OCI-LY7 (cell line): ENCODE measurements at regions not wholly inside any gene's neighbourhood (a gene's known extent, or its start where the extent isn't known, plus 50 kb on each side); places are given as distances from the start of the nearest gene placed in this dataset.

Source experiments
- BruUV-seq: library from RNA; stranded (reverse); fragments of 400-500 nt; replicated peaks from 2 replicates; lab custom pipeline; 2021; lab: Mats Ljungman, UMichigan
- CTCF ChIA-PET: fragments of 300-600 bp; sonication (Branson Sonifier 250); formaldehyde crosslinking; loops from one replicate; lab custom pipeline; 2022; ENCODE audit warnings: antibody characterized with exemption; ENCODE audit not compliant: unreplicated experiment; lab: Charles Lee
- POLR2A ChIA-PET: fragments of 300-600 bp; sonication (Branson Sonifier 250); formaldehyde crosslinking; loops from one replicate; lab custom pipeline; 2022; ENCODE audit warnings: antibody characterized with exemption; lab: Charles Lee
- DNase-seq: peaks from one replicate; pipeline ENCODE4 v3.0.0-alpha.2; 2015; ENCODE audit warnings: low spot score
- H2AFZ ChIP-seq: fragments of 200-600 bp; sonication (generic), shearing (Covaris generic); 2 replicates; pipeline ENCODE4 v1.6.1; 2014; ENCODE audit warnings: mild to moderate bottlenecking, antibody characterized with exemption, low read length, moderate library complexity
- H3K27ac ChIP-seq: fragments of 200-600 bp; sonication (generic); 2 replicates; pipeline ENCODE4 v1.5.1; 2014; ENCODE audit warnings: mixed run types, low read depth, mild to moderate bottlenecking, moderate library complexity, low read length, inconsistent platforms; ENCODE audit not compliant: poor library complexity, severe bottlenecking
- H3K36me3 ChIP-seq: fragments of 200-600 bp; sonication (generic); 2 replicates; pipeline ENCODE4 v1.6.1; 2014; ENCODE audit warnings: mild to moderate bottlenecking, antibody characterized with exemption, low read length, moderate library complexity, mixed read lengths; ENCODE audit not compliant: insufficient read depth
- H3K4me1 ChIP-seq: fragments of 200-600 bp; sonication (generic); 2 replicates; pipeline ENCODE4 v1.5.1; 2014; ENCODE audit warnings: mild to moderate bottlenecking, low read length; ENCODE audit not compliant: insufficient read depth, poor library complexity, severe bottlenecking
- H3K4me2 ChIP-seq: fragments of 200-600 bp; sonication (generic); 2 replicates; pipeline ENCODE4 v1.6.1; 2014; ENCODE audit warnings: mild to moderate bottlenecking, low read length
- H3K4me3 ChIP-seq: fragments of 200-600 bp; sonication (generic); 2 replicates; pipeline ENCODE4 v1.5.1; 2014; ENCODE audit warnings: mild to moderate bottlenecking, low read depth, low read length; ENCODE audit not compliant: poor library complexity, severe bottlenecking
- H3K79me2 ChIP-seq: fragments of 200-600 bp; sonication (generic); 2 replicates; pipeline ENCODE4 v1.6.1; 2016; ENCODE audit warnings: low read depth, mild to moderate bottlenecking, low read length, moderate library complexity, mixed read lengths; ENCODE audit not compliant: insufficient read depth
- H3K9me2 ChIP-seq: fragments of 200-600 bp; sonication (generic); 2 replicates; pipeline ENCODE4 v1.6.1; 2016; ENCODE audit warnings: mild to moderate bottlenecking, low read length, mixed read lengths; ENCODE audit not compliant: insufficient read depth
- H3K9me3 ChIP-seq: fragments of 200-600 bp; sonication (generic); 2 replicates; pipeline ENCODE4 v1.6.1; 2014; ENCODE audit warnings: mild to moderate bottlenecking, mixed run types, low read length, mixed read lengths
- H4K20me1 ChIP-seq: fragments of 200-600 bp; sonication (generic); 2 replicates; pipeline ENCODE4 v1.6.1; 2014; ENCODE audit warnings: mild to moderate bottlenecking, antibody characterized with exemption, low read length, moderate library complexity, mixed read lengths; ENCODE audit not compliant: insufficient read depth
- EZH2phosphoT487 ChIP-seq: fragments of 200-600 bp; sonication (generic); IDR thresholded peaks from 2 replicates; pipeline ENCODE4 v1.6.1; 2018; ENCODE audit warnings: low read depth, borderline replicate concordance, mild to moderate bottlenecking, mixed run types, antibody characterized with exemption, low read length, moderate library complexity, mixed read lengths
- intact Hi-C: fragments of 100-400 bp; cut with micrococcal nuclease; formaldehyde crosslinking; loops from one replicate; pipeline ENCODE4 v1.10.0; 2022; ENCODE audit not compliant: unreplicated experiment
- TF ChIP-seq, protein P1 (sequence below): fragments of 200-600 bp; sonication (generic); conservative IDR thresholded peaks from 2 replicates; pipeline ENCODE4 v1.5.1; 2014; ENCODE audit warnings: mild to moderate bottlenecking, antibody characterized with exemption, low read length, moderate library complexity, mixed read lengths

DNA sequence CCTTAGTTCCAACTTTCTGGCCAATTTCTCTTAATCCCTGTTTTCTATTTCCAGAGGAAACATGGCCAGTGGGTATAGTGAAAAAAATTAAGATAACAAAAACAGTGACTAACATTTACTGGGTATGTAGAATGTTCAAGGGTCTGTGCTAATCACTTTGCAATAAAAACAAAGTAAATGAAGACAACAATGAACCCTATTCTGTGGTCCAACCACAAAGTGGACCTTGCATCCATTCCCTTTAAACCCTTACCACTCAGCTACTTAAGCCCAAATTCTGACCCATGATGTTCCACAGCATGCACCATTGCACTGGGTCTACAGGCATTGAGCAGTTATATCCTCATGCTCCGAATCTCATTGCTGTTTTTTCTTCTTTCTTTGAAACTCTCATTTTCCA lies 179.9 kb upstream of the PRKCQ start:
- ChIA-PET POLR2A (no interaction called here), CTCF (no interaction called here)
- Histone ChIP-seq H3K36me3 (no peaks in the 10 kb centered on the region), H3K4me1 (no peaks in the 10 kb centered on the region), H3K9me3 (no peaks in the 10 kb centered on the region), H2AFZ (no peak overlapping the region), H3K4me3 (no peak overlapping the region), H3K4me2 (no peak overlapping the region), H3K79me2 (no peaks in the 10 kb centered on the region), H3K27ac (no peak overlapping the region), H3K9me2 (no peaks in the 10 kb centered on the region), H4K20me1 (no peaks in the 10 kb centered on the region)
- BruUV-seq = no TSS peak
- intact Hi-C loops = no loop called here
- DNase-seq = no peak
- no peak for TF ChIP-seq EZH2phosphoT487
- TF ChIP-seq, protein P1, sequence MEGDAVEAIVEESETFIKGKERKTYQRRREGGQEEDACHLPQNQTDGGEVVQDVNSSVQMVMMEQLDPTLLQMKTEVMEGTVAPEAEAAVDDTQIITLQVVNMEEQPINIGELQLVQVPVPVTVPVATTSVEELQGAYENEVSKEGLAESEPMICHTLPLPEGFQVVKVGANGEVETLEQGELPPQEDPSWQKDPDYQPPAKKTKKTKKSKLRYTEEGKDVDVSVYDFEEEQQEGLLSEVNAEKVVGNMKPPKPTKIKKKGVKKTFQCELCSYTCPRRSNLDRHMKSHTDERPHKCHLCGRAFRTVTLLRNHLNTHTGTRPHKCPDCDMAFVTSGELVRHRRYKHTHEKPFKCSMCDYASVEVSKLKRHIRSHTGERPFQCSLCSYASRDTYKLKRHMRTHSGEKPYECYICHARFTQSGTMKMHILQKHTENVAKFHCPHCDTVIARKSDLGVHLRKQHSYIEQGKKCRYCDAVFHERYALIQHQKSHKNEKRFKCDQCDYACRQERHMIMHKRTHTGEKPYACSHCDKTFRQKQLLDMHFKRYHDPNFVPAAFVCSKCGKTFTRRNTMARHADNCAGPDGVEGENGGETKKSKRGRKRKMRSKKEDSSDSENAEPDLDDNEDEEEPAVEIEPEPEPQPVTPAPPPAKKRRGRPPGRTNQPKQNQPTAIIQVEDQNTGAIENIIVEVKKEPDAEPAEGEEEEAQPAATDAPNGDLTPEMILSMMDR = no peak

DNA sequence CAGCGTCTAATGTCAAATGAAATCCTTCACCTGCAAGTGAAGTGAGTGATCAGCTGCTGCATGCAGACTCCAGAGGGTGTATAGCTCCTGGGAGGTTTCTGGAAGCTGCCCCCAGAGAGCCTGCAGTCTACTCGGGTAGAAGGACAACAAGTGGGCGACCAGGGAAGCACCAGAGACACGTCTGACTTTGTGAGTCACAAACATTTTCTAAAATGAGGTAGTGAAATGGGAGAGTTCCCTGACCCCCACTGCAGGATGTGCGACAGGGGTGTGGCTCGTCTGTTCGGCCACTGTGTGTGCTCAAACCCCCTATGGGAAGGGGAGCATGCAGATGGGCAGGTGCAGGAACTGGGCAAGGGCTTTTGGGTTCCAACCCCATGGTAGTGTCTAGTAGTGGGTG lies 177.1 kb upstream of the PRKCQ start:
- no TSS peak for BruUV-seq
- ChIA-PET CTCF (no interaction called here), POLR2A (no interaction called here)
- no peak overlapping the region for H3K4me2 ChIP-seq
- no peaks in the 10 kb centered on the region for H3K4me1 ChIP-seq
- no peak for TF ChIP-seq EZH2phosphoT487
- TF ChIP-seq, protein P1 = no peak
- H3K9me3 ChIP-seq = no peaks in the 10 kb centered on the region
- no peak for DNase-seq
- H3K27ac ChIP-seq = no peak overlapping the region
- intact Hi-C loops = no loop called here
- H3K9me2 ChIP-seq = no peaks in the 10 kb centered on the region
- H2AFZ ChIP-seq = no peak overlapping the region
- H4K20me1 ChIP-seq = no peaks in the 10 kb centered on the region
- H3K4me3 ChIP-seq = no peak overlapping the region
- H3K36me3 ChIP-seq = no peaks in the 10 kb centered on the region
- no peaks in the 10 kb centered on the region for H3K79me2 ChIP-seq

DNA sequence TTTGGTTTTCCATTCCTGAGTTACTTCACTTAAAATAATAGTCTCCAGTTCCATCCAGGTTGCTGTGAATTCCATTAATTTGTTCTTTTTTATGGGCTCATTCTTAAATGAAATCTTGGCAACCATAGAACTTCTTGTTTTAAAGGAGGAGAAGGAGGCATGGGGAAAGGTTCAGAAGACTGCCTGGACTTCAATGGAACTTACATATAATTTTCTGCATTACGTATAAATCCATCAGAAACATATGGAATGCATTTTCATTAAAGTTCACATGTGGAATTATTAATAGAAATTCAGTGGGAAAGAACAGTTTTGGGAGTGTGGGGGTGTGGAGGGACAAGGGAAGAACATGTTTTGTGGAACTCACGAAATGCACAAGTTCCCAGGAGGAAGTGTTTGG lies 176.6 kb upstream of the PRKCQ start:
- H3K36me3 ChIP-seq = no peaks in the 10 kb centered on the region
- H3K79me2 ChIP-seq = no peaks in the 10 kb centered on the region
- H3K4me2 ChIP-seq = no peak overlapping the region
- intact Hi-C loops = no loop called here
- H2AFZ ChIP-seq = no peak overlapping the region
- no peak for DNase-seq
- no peaks in the 10 kb centered on the region for H3K9me2 ChIP-seq
- H3K9me3 ChIP-seq = no peaks in the 10 kb centered on the region
- no peaks in the 10 kb centered on the region for H3K4me1 ChIP-seq
- ChIA-PET CTCF (no interaction called here), POLR2A (no interaction called here)
- no peak overlapping the region for H3K4me3 ChIP-seq
- H3K27ac ChIP-seq = no peak overlapping the region
- TF ChIP-seq, protein P1 = no peak
- no peak for TF ChIP-seq EZH2phosphoT487
- no peaks in the 10 kb centered on the region for H4K20me1 ChIP-seq
- no TSS peak for BruUV-seq
